ENCODE measurements at regions not wholly inside any gene's neighbourhood (a gene's known extent, or its start where the extent isn't known, plus 50 kb on each side); places are given as distances from the start of the nearest gene placed in this dataset.

DNA sequence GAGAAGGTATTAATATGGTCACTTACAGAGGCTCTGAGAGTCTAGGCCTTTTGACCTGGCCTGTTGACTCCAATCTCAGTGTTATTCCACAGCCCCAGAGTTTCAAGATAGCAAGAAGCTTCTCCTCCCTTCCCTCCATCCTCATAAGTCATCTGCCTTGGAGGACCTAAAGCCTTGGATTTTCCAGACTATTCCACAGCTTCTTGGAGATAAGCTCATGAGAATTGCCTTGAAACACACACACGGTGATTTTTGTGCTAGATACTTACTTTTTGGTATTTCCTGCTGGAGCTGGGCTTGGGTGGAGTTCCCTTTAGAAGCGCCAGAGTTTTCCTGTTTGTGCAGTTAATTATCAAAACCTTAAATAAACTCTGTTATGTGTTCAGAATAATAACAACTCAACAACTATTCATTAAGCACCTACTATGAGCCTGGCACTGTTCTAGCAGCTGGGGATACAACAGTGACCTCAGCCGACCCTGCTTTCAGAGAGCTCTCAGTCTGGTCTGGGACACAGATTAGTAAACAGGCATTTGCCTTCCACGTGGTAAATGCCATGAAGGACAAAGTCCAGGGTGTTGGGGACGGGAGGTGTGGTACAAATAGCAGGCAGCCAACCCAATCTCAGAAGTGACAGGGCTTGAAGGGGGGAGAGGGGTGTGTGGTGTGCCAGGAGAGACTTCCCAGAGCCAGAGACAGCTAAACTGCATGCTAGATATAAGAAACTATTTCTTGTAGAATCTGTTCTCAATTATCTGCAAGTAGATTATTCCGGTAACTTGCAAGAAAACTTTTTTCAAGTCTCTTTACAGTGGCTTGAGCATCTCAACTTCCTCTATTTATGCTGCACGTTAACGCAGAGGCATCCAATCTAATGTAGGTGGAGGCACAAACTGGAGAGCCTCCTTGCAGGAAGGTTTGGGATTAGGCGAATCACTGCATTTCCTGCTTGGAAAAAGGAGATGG is 55.9 kb upstream of the KLF9 start:
- ChIA-PET CTCF (interaction anchor here (0.6 to 1.7 kb wide), 3 partner anchors 14 to 51 kb away, joined by 3 to 7 read pairs (median 3); no protein-coding TSS in a partner anchor), POLR2A (no interaction called here)
- no peak overlapping the region for H3K27ac Mint-ChIP-seq
- H3K27me3 Mint-ChIP-seq (ENCODE audit: low read depth) = no peaks in the 10 kb centered on the region
- H3K4me1 Mint-ChIP-seq = peaks cover 13% of the 10 kb centered on the region
- DNase-seq (ENCODE audit: low spot score) (no peak), ATAC-seq (no peak)
- H3K9me3 Mint-ChIP-seq = no peaks in the 10 kb centered on the region
- TF ChIP-seq GABPB1 (CRISPR knock-in tag; IDR thresholded peaks at IDR 0.05) (peak; percentile 70; the same call in 1 of the 2 replicates), ESRRA (CRISPR knock-in tag; IDR thresholded peaks at IDR 0.05; ENCODE audit: borderline replicate concordance) (no peak)
- H3K4me3 Mint-ChIP-seq = no peak overlapping the region
- H3K36me3 Mint-ChIP-seq = no peaks in the 10 kb centered on the region

DNA sequence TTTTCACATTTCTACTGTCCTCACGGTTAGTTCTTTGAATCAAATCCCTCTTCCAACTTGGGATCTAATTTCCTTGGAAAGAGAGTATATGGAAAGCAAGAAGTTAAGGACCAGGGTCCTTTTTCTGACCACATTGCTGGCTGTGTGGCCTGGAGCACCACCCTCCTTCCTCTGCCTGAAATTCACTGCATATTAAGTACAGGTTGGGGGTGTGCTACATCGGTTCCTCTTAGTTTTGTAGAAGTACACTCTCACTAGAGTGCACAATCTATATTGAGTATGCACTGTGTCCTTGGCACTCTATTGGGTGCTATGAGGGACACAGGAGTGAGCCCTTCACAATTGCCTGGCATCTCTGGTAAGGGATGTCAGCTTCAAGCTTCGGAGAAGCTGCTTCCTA is 53.8 kb upstream of the KLF9 start:
- POLR2A ChIA-PET = no interaction called here
- Mint-ChIP-seq H3K4me1 (peaks cover 17% of the 10 kb centered on the region), H3K27ac (no peak overlapping the region), H3K4me3 (no peak overlapping the region), H3K27me3 (ENCODE audit: low read depth) (no peaks in the 10 kb centered on the region), H3K9me3 (no peaks in the 10 kb centered on the region), H3K36me3 (no peaks in the 10 kb centered on the region)
- ATAC-seq = no peak
- CTCF ChIA-PET = no interaction called here
- DNase-seq (ENCODE audit: low spot score) = no peak
- no peak for TF ChIP-seq ZNF232 (CRISPR knock-in tag; IDR thresholded peaks at IDR 0.05)
- TF ChIP-seq, protein P1, sequence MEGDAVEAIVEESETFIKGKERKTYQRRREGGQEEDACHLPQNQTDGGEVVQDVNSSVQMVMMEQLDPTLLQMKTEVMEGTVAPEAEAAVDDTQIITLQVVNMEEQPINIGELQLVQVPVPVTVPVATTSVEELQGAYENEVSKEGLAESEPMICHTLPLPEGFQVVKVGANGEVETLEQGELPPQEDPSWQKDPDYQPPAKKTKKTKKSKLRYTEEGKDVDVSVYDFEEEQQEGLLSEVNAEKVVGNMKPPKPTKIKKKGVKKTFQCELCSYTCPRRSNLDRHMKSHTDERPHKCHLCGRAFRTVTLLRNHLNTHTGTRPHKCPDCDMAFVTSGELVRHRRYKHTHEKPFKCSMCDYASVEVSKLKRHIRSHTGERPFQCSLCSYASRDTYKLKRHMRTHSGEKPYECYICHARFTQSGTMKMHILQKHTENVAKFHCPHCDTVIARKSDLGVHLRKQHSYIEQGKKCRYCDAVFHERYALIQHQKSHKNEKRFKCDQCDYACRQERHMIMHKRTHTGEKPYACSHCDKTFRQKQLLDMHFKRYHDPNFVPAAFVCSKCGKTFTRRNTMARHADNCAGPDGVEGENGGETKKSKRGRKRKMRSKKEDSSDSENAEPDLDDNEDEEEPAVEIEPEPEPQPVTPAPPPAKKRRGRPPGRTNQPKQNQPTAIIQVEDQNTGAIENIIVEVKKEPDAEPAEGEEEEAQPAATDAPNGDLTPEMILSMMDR (IDR thresholded peaks at IDR 0.05) = no peak

DNA sequence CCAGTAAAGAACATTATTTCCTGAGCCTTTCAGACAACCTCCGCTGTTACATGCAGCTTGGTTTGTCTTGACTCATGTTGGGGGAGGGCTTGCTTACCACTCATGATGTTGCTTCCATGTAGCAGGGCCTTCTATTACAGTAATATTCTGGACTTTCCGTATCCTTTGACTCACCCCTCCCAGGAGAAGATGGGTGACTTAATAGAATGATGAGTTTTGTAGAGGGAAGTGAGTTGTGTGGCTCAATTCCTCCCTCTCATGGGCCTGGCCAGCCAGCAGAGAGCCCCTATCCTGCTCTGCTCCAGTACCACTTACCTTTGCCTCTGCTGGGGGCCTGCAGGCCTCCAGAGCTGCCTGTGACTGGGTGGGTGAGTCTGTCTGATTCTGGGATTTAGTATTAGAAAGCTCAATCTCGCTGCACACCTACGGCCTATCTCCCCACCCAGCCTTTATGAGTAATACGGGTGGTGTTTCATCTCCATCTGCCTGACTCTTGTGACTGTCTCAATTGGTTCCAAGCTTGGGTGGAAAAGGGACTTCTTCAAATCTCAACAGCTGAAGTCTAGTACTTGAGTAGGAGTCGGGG is 52.6 kb upstream of the KLF9 start:
- Mint-ChIP-seq H3K36me3 (no peaks in the 10 kb centered on the region), H3K9me3 (no peaks in the 10 kb centered on the region), H3K27me3 (ENCODE audit: low read depth) (no peaks in the 10 kb centered on the region), H3K4me3 (no peak overlapping the region), H3K27ac (no peak overlapping the region), H3K4me1 (peaks cover 17% of the 10 kb centered on the region)
- ATAC-seq (no peak), DNase-seq (ENCODE audit: low spot score) (no peak)
- POLR2A ChIA-PET = no interaction called here
- CTCF ChIA-PET = no interaction called here
- TF ChIP-seq, protein P2, sequence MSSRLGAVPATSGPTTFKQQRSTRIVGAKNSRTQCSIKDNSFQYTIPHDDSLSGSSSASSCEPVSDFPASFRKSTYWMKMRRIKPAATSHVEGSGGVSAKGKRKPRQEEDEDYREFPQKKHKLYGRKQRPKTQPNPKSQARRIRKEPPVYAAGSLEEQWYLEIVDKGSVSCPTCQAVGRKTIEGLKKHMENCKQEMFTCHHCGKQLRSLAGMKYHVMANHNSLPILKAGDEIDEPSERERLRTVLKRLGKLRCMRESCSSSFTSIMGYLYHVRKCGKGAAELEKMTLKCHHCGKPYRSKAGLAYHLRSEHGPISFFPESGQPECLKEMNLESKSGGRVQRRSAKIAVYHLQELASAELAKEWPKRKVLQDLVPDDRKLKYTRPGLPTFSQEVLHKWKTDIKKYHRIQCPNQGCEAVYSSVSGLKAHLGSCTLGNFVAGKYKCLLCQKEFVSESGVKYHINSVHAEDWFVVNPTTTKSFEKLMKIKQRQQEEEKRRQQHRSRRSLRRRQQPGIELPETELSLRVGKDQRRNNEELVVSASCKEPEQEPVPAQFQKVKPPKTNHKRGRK (CRISPR knock-in tag; IDR thresholded peaks at IDR 0.05; ENCODE audit: borderline replicate concordance) = no peak
- no peak for TF ChIP-seq ELF4 (CRISPR knock-in tag; IDR thresholded peaks at IDR 0.05; ENCODE audit: low read depth)
- TF ChIP-seq SMAD3 (CRISPR knock-in tag; IDR thresholded peaks at IDR 0.05; ENCODE audit: borderline replicate concordance) = no peak
- TF ChIP-seq ZNF232 (CRISPR knock-in tag; IDR thresholded peaks at IDR 0.05) = no peak
- TF ChIP-seq ZNF121 (CRISPR knock-in tag; IDR thresholded peaks at IDR 0.05) = no peak
- TF ChIP-seq, protein P3, sequence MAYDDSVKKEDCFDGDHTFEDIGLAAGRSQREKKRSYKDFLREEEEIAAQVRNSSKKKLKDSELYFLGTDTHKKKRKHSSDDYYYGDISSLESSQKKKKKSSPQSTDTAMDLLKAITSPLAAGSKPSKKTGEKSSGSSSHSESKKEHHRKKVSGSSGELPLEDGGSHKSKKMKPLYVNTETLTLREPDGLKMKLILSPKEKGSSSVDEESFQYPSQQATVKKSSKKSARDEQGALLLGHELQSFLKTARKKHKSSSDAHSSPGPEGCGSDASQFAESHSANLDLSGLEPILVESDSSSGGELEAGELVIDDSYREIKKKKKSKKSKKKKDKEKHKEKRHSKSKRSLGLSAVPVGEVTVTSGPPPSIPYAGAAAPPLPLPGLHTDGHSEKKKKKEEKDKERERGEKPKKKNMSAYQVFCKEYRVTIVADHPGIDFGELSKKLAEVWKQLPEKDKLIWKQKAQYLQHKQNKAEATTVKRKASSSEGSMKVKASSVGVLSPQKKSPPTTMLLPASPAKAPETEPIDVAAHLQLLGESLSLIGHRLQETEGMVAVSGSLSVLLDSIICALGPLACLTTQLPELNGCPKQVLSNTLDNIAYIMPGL (CRISPR knock-in tag; IDR thresholded peaks at IDR 0.05) = no peak
- TF ChIP-seq ATF1 (CRISPR knock-in tag; IDR thresholded peaks at IDR 0.05) = no peak
- TF ChIP-seq TP53 (CRISPR knock-in tag; IDR thresholded peaks at IDR 0.05) = no peak
- TF ChIP-seq CREM (CRISPR knock-in tag; IDR thresholded peaks at IDR 0.05) = no peak
- no peak for TF ChIP-seq JAZF1 (CRISPR knock-in tag; IDR thresholded peaks at IDR 0.05)
- no peak for TF ChIP-seq FOXK1 (CRISPR knock-in tag; IDR thresholded peaks at IDR 0.05)
- TF ChIP-seq ZNF416 (CRISPR knock-in tag; IDR thresholded peaks at IDR 0.05) = no peak
- TF ChIP-seq ZNF219 (CRISPR knock-in tag; IDR thresholded peaks at IDR 0.05; ENCODE audit: borderline replicate concordance) = no peak
- TF ChIP-seq, protein P4, sequence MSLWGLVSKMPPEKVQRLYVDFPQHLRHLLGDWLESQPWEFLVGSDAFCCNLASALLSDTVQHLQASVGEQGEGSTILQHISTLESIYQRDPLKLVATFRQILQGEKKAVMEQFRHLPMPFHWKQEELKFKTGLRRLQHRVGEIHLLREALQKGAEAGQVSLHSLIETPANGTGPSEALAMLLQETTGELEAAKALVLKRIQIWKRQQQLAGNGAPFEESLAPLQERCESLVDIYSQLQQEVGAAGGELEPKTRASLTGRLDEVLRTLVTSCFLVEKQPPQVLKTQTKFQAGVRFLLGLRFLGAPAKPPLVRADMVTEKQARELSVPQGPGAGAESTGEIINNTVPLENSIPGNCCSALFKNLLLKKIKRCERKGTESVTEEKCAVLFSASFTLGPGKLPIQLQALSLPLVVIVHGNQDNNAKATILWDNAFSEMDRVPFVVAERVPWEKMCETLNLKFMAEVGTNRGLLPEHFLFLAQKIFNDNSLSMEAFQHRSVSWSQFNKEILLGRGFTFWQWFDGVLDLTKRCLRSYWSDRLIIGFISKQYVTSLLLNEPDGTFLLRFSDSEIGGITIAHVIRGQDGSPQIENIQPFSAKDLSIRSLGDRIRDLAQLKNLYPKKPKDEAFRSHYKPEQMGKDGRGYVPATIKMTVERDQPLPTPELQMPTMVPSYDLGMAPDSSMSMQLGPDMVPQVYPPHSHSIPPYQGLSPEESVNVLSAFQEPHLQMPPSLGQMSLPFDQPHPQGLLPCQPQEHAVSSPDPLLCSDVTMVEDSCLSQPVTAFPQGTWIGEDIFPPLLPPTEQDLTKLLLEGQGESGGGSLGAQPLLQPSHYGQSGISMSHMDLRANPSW (CRISPR knock-in tag; conservative IDR thresholded peaks at IDR 0.05; ENCODE audit: low read depth) = no peak
- no peak for TF ChIP-seq MXD4 (CRISPR knock-in tag; IDR thresholded peaks at IDR 0.05; ENCODE audit: borderline replicate concordance)
- TF ChIP-seq, protein P1 (IDR thresholded peaks at IDR 0.05) = no peak

All from WTC11 (cell line).